Neutrophil (primary cell): ENCODE measurements at regions not wholly inside any gene's neighbourhood (a gene's known extent, or its start where the extent isn't known, plus 50 kb on each side); places are given as distances from the start of the nearest gene placed in this dataset.

Source experiments
- H3K27ac ChIP-seq: fragments of 200-600 bp; sonication (generic); 2 replicates; pipeline ENCODE4 v1.5.1; 2016; ENCODE audit warnings: mild to moderate bottlenecking, moderate library complexity
- H3K27me3 ChIP-seq: fragments of 200-600 bp; sonication (generic); 2 replicates; pipeline ENCODE4 v1.6.0; 2016; ENCODE audit warnings: mild to moderate bottlenecking
- H3K36me3 ChIP-seq: fragments of 200-600 bp; sonication (generic); 2 replicates; pipeline ENCODE4 v1.5.1; 2017
- H3K4me1 ChIP-seq, 2 experiments: fragments of 200-600 bp in 1 of 2; sonication (generic) in 1 of 2; 1 replicate in 1 of 2; 2 replicates in 1 of 2; pipeline versions ENCODE4 v1.5.1 to v1.6.1; 2013 to 2016; ENCODE audit warnings: low read depth in 1 of 2, low read length in 1 of 2, mild to moderate bottlenecking in 1 of 2, moderate library complexity in 1 of 2; ENCODE audit not compliant: control insufficient read depth in 1 of 2, insufficient read depth in 1 of 2
- H3K4me3 ChIP-seq, 2 experiments: fragments of 200-600 bp in 1 of 2; sonication (generic) in 1 of 2; 1 replicate in 1 of 2; 2 replicates in 1 of 2; pipeline ENCODE4 v1.5.1; 2013 to 2016; ENCODE audit warnings: low read depth in 1 of 2, low read length in 1 of 2, mild to moderate bottlenecking in 1 of 2, moderate library complexity in 1 of 2
- H3K9me3 ChIP-seq: fragments of 200-600 bp; sonication (generic); 2 replicates; pipeline ENCODE4 v1.5.1; 2016
- TF ChIP-seq, protein P1 (sequence below): fragments of 200-600 bp; sonication (generic); IDR thresholded peaks from 2 replicates; pipeline ENCODE4 v1.5.1; 2016; ENCODE audit warnings: antibody characterized with exemption

DNA sequence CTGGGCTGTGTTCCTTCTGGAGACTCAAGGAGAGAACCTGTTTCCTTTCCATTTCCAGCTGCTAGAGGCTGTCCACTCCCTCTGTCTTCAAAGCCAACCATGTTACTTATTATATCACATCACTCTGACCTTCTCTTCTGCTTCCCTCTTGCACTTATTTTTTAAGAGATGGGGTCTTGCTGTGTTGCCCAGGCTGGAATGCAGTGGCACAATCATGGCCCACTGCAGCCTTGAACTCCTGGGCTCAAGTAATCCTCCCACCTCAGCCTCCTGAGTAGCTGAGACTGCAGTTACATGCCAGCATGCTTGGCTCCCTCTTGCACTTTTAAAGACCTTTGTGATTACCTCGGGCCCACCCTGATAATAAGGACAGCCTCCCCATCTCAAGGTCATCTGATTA, 160.0 kb upstream of the DTNBP1 start:
- H3K4me1 ChIP-seq: no peaks in the 10 kb centered on the region
- no peaks in the 10 kb centered on the region for H3K9me3 ChIP-seq
- no peak overlapping the region for H3K4me3 ChIP-seq
- H3K27me3 ChIP-seq: no peaks in the 10 kb centered on the region
- H3K36me3 ChIP-seq: no peaks in the 10 kb centered on the region
- TF ChIP-seq, protein P1, sequence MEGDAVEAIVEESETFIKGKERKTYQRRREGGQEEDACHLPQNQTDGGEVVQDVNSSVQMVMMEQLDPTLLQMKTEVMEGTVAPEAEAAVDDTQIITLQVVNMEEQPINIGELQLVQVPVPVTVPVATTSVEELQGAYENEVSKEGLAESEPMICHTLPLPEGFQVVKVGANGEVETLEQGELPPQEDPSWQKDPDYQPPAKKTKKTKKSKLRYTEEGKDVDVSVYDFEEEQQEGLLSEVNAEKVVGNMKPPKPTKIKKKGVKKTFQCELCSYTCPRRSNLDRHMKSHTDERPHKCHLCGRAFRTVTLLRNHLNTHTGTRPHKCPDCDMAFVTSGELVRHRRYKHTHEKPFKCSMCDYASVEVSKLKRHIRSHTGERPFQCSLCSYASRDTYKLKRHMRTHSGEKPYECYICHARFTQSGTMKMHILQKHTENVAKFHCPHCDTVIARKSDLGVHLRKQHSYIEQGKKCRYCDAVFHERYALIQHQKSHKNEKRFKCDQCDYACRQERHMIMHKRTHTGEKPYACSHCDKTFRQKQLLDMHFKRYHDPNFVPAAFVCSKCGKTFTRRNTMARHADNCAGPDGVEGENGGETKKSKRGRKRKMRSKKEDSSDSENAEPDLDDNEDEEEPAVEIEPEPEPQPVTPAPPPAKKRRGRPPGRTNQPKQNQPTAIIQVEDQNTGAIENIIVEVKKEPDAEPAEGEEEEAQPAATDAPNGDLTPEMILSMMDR: no peak
- H3K27ac ChIP-seq: no peak overlapping the region

DNA sequence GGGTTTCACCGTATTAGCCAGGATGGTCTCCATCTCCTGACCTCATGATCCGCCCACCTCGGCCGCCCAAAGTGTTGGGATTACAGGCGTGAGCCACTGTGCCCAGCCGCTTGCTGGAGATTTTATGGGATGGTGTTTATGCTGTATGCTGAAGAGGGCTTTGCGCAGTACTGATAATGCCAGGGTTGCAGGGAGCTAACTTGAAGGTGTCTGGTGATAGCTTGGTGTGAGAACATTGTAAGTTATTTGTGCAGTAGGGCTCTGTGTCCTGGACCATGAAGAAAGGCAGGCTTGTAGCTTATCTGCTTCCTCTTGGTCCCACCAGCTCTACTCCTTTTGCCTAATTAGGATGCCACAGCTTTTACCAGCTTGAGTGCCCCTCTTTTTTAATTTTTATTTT, 157.0 kb upstream of the DTNBP1 start:
- no peaks in the 10 kb centered on the region for H3K36me3 ChIP-seq
- H3K9me3 ChIP-seq: no peaks in the 10 kb centered on the region
- no peak overlapping the region for H3K27ac ChIP-seq
- H3K4me1 ChIP-seq: no peaks in the 10 kb centered on the region
- H3K27me3 ChIP-seq: no peaks in the 10 kb centered on the region
- H3K4me3 ChIP-seq: no peak overlapping the region
- TF ChIP-seq, protein P1: no peak

DNA sequence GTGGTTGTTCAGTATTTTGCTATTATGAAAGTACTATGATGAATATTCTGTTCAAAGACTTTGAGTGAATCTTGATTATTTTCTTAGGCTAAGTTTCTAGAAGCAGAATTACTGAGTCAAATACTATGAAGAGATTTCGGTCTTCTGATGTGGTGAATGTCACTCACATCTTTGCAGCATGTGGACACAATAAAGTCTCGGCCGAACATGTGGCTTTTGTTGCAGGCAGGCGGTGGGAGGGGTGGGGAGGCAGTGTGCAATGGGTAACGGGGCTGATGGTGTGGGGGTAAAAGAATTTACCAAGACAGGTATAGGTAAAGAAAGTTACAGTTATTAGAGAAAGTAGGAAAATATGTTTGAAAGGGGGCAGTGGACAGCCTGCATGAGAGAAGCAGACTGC, 156.4 kb upstream of the DTNBP1 start:
- H3K9me3 ChIP-seq: no peaks in the 10 kb centered on the region
- H3K27ac ChIP-seq: no peak overlapping the region
- TF ChIP-seq, protein P1: no peak
- no peaks in the 10 kb centered on the region for H3K4me1 ChIP-seq
- no peak overlapping the region for H3K4me3 ChIP-seq
- no peaks in the 10 kb centered on the region for H3K36me3 ChIP-seq
- no peaks in the 10 kb centered on the region for H3K27me3 ChIP-seq

DNA sequence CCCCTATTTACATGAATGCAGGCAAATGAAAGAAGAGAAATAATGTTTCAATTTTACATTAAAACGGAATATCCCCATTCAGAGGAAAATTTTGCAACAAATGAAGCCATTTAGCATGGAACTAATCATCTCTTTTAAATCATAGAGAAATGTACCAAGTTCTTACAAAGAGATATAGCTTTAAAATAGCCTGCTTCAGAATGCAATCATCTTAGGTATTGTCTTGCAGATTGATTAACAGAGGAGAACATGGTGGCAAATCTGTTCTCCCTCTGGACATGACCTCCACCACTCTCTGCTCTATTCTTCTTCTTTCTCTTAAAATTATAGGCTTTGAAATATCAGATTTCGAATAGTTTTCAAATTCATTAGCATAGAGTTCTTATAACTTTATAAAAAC, 155.7 kb upstream of the DTNBP1 start:
- no peak overlapping the region for H3K27ac ChIP-seq
- H3K36me3 ChIP-seq: no peaks in the 10 kb centered on the region
- H3K4me3 ChIP-seq: no peak overlapping the region
- H3K9me3 ChIP-seq: no peaks in the 10 kb centered on the region
- TF ChIP-seq, protein P1: no peak
- no peaks in the 10 kb centered on the region for H3K27me3 ChIP-seq
- no peaks in the 10 kb centered on the region for H3K4me1 ChIP-seq

DNA sequence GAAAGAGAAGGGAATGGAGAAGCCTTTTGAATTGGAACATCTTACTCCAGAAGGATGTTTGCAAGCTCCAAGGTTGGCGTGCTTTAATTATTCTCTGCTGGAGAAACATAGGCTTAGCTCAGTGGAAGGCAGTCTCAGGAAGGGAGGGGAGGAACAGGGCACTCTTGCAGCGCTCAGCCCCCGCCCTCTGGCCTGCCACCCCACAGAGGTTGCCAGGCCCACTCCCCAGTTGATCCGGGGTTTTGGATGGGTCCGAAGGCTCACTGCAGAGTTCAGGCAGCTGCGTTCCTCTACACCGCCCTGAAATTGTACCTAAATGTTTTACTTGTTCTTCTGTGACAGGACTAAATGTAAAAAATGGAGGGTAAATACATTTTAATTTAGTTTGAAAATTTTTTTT, 155.2 kb upstream of the DTNBP1 start:
- no peaks in the 10 kb centered on the region for H3K4me1 ChIP-seq
- no peaks in the 10 kb centered on the region for H3K27me3 ChIP-seq
- TF ChIP-seq, protein P1: no peak
- no peaks in the 10 kb centered on the region for H3K9me3 ChIP-seq
- H3K27ac ChIP-seq: no peak overlapping the region
- no peaks in the 10 kb centered on the region for H3K36me3 ChIP-seq
- no peak overlapping the region for H3K4me3 ChIP-seq

DNA sequence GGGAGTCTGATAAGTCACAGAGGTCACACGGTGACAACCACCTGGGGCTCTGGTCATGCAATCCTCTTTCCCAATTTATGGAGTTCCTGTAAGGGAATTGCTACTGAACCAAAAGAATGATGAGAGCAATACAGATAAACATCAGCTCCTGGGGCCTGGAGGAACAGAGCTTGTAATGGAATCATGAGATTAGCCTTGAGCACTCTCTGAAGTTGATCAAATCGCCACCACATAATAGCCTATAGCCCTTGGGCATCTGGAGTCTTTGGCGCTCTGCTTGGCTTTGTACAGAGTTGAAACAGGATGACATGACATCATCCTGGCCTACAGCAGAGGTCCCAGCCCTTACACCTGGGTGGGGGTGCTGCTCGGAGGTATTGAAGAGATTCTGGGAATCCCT, 154.3 kb upstream of the DTNBP1 start:
- no peaks in the 10 kb centered on the region for H3K9me3 ChIP-seq
- no peak overlapping the region for H3K27ac ChIP-seq
- H3K27me3 ChIP-seq: no peaks in the 10 kb centered on the region
- no peak overlapping the region for H3K4me3 ChIP-seq
- H3K36me3 ChIP-seq: no peaks in the 10 kb centered on the region
- no peaks in the 10 kb centered on the region for H3K4me1 ChIP-seq
- TF ChIP-seq, protein P1: no peak
